IMR-90 (cell line): ENCODE measurements at regions not wholly inside any gene's neighbourhood (a gene's known extent, or its start where the extent isn't known, plus 50 kb on each side); places are given as distances from the start of the nearest gene placed in this dataset.

Experiments used
- BHLHE40 ChIP-seq: fragments of 150-350 bp; IDR thresholded peaks from 2 replicates; pipeline ENCODE4 v1.6.1; 2016; ENCODE audit warnings: mild to moderate bottlenecking, low read depth, low read length
- CEBPB ChIP-seq: IDR thresholded peaks from 2 replicates; pipeline ENCODE4 v1.6.1; 2012; ENCODE audit warnings: low read depth, low read length, improper control_type of control experiment
- CHD1 ChIP-seq: IDR thresholded peaks from 2 replicates; pipeline ENCODE4 v1.6.1; 2012; ENCODE audit warnings: low read depth, low read length, improper control_type of control experiment
- CTCF ChIP-seq: conservative IDR thresholded peaks from 2 replicates; pipeline ENCODE4 v1.5.1; 2012; ENCODE audit warnings: mild to moderate bottlenecking, low read depth, low read length, improper control_type of control experiment
- FOS ChIP-seq: fragments of 150-350 bp; IDR thresholded peaks from 2 replicates; pipeline ENCODE4 v1.6.1; 2016; ENCODE audit warnings: low read depth, low read length
- MAFK ChIP-seq: IDR thresholded peaks from 2 replicates; pipeline ENCODE4 v1.6.1; 2012; ENCODE audit warnings: low read depth, low read length, improper control_type of control experiment
- POLR2A ChIP-seq: IDR thresholded peaks from 2 replicates; pipeline ENCODE4 v1.6.1; 2012; ENCODE audit warnings: mild to moderate bottlenecking, low read depth, low read length
- RAD21 ChIP-seq: IDR thresholded peaks from 2 replicates; pipeline ENCODE4 v1.6.1; 2012; ENCODE audit warnings: low read length, improper control_type of control experiment
- USF2 ChIP-seq: fragments of 150-350 bp; IDR thresholded peaks from 2 replicates; pipeline ENCODE4 v1.6.1; 2017; ENCODE audit warnings: mild to moderate bottlenecking, antibody characterized with exemption, low read length, low read depth

GRCh38 chr1:69506721-69507120 lies 61.0 kb upstream of the LRRC7 start:
- TF ChIP-seq POLR2A = no peak
- TF ChIP-seq CTCF = no peak
- TF ChIP-seq RAD21 = no peak
- no peak for TF ChIP-seq CHD1
- no peak for TF ChIP-seq CEBPB
- no peak for TF ChIP-seq BHLHE40
- no peak for TF ChIP-seq FOS
- no peak for TF ChIP-seq MAFK
- TF ChIP-seq USF2 = no peak
